ENCODE measurements at regions not wholly inside any gene's neighbourhood (a gene's known extent, or its start where the extent isn't known, plus 50 kb on each side); places are given as distances from the start of the nearest gene placed in this dataset.

DNA sequence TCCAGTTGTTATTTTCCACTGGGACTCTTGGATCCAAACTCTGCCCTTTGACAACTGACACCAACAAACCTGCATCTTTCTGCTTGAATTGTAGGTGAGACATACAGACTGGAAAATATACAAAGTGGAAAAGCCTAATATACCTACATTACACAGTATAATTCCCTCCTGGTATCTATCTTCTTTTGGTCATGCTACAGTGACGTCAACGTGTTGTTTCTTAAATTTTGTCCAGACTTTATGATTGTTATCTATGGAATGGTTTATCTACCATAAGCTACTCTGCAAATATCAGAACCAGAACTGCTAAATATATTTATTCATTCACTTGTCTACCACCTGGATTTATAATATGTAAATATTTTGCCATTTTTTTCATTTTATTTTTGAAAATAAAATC, 264.3 kb upstream of the ZPLD1 start:
- TF ChIP-seq, protein P1, sequence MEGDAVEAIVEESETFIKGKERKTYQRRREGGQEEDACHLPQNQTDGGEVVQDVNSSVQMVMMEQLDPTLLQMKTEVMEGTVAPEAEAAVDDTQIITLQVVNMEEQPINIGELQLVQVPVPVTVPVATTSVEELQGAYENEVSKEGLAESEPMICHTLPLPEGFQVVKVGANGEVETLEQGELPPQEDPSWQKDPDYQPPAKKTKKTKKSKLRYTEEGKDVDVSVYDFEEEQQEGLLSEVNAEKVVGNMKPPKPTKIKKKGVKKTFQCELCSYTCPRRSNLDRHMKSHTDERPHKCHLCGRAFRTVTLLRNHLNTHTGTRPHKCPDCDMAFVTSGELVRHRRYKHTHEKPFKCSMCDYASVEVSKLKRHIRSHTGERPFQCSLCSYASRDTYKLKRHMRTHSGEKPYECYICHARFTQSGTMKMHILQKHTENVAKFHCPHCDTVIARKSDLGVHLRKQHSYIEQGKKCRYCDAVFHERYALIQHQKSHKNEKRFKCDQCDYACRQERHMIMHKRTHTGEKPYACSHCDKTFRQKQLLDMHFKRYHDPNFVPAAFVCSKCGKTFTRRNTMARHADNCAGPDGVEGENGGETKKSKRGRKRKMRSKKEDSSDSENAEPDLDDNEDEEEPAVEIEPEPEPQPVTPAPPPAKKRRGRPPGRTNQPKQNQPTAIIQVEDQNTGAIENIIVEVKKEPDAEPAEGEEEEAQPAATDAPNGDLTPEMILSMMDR (IDR thresholded peaks at IDR 0.05 in 8 of 11, conservative IDR thresholded peaks at IDR 0.05 in 3 of 11): no peak
- no peak for TF ChIP-seq POLR2A (IDR thresholded peaks at IDR 0.05)

Measured in spleen (tissue), 7 donors.